ENCODE measurements at regions not wholly inside any gene's neighbourhood (a gene's known extent, or its start where the extent isn't known, plus 50 kb on each side); places are given as distances from the start of the nearest gene placed in this dataset.
A peak's percentile ranks its signal among the peaks of the same experiment; 100 is the strongest.
"Not testable (repeated sequence)": the region's sequence is repeated elsewhere in the genome, so short reads cannot be mapped to it uniquely, and the experiment has no call there.

- peak; percentile 54 for TF ChIP-seq CTCF (IDR thresholded peaks at IDR 0.05; ENCODE audit: low read depth, low read length)
- DNase-seq (ENCODE audit: low read depth, low spot score) = peak; percentile 90
- in situ Hi-C loops (cut with HindIII; ENCODE audit: low sequenced_read_pairs) = no loop called here
- peak overlapping the region; percentile 83 for H3K4me3 ChIP-seq (ENCODE audit: low read depth, low read length)
Observed at GRCh38 chr20:41693136-41693979, 75.2 kb upstream of the CHD6 start.

DNA sequence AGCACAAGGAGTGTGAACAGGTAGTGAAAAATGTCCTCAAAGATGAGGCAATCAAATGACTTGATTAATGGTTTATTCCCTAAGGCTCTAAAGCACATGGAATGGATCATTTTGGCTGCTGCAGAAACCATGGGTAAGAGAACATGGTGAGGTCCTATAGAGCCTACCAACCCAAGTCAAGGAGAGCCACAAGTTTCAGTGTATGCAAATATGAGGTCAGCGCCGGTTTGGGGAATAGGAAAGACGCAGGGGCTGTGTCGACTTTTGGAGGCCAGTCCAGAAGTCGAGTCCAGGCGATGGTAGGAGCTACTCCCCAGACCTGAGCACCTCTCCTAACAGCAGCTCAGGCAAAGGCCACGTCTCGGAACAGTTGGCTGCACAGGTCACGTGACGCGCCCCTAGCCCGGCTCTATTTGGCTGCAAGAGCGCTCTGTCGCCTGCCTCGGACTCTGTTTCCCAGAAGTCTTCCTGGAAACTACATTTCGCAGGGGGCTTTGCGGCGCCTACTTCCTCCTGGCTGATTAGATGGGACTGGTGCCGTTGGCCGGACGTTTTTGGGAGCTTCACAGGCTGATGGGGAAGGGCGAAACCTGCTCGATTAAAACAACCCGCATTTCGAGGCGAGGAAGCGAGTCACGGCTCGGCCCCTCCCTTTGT, 74.4 kb upstream of the CHD6 start:
- TF ChIP-seq CTCF (IDR thresholded peaks at IDR 0.05; ENCODE audit: low read depth, low read length) = no peak
- in situ Hi-C loops (cut with HindIII; ENCODE audit: low sequenced_read_pairs) = no loop called here
- peak; percentile 73 for DNase-seq (ENCODE audit: low read depth, low spot score)
- peak overlapping the region; percentile 83 for H3K4me3 ChIP-seq (ENCODE audit: low read depth, low read length)

DNA sequence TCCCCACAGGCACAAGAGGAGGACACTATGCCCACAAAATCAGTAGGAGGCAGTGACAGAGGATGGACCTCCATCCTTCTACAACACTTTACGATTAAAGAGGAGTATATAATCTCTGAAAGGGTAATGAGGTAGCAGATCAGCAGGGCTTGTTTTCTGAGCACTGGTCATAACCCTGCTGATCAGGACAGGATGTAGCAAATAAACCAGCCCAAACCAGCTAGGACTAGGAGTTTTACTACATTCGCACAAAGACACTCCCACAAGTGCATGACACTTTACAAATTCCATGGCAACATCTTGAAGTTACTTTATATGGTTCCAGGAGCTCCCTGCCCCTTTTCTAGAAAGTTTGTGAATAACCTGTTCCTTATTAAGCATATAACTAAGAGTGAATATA, 73.3 kb upstream of the CHD6 start:
- in situ Hi-C loops (cut with HindIII; ENCODE audit: low sequenced_read_pairs) = no loop called here

DNA sequence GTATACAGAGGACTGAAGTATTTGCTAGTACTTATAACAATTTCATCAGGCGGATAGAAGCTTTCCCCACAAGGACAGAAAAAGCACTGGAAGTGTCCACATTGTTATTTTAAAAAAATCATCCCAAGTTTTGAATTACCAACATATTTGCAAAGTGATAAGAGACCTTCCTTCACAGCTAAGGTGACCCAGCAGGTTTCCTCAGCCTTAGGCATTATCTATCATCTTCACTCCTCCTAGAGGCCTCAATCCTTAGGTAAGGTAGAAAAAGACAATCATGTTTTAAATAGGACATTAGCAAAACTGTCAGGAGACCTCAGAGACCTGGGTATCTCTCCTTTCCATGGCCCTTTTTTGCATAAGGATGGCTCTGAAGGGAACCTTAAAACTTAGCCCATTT, 72.5 kb upstream of the CHD6 start:
- no peak for DNase-seq (ENCODE audit: low read depth, low spot score)
- in situ Hi-C loops (cut with HindIII; ENCODE audit: low sequenced_read_pairs) = no loop called here
- no peak for TF ChIP-seq CTCF (IDR thresholded peaks at IDR 0.05; ENCODE audit: low read depth, low read length)
- H3K4me3 ChIP-seq (ENCODE audit: low read depth, low read length) = no peak overlapping the region

More for the DNA sequence above, 73.3 kb upstream of the CHD6 start:
- no peak overlapping the region for H3K4me3 ChIP-seq (ENCODE audit: low read depth, low read length)
- TF ChIP-seq CTCF (IDR thresholded peaks at IDR 0.05; ENCODE audit: low read depth, low read length) = no peak
- DNase-seq (ENCODE audit: low read depth, low spot score) = no peak

- no peak for DNase-seq (ENCODE audit: low read depth, low spot score)
- TF ChIP-seq CTCF (IDR thresholded peaks at IDR 0.05; ENCODE audit: low read depth, low read length) = no peak
- in situ Hi-C loops (cut with HindIII; ENCODE audit: low sequenced_read_pairs) = no loop called here
- no peak overlapping the region for H3K4me3 ChIP-seq (ENCODE audit: low read depth, low read length)
Observed at GRCh38 chr20:41686961-41687360, 68.8 kb upstream of the CHD6 start.

DNA sequence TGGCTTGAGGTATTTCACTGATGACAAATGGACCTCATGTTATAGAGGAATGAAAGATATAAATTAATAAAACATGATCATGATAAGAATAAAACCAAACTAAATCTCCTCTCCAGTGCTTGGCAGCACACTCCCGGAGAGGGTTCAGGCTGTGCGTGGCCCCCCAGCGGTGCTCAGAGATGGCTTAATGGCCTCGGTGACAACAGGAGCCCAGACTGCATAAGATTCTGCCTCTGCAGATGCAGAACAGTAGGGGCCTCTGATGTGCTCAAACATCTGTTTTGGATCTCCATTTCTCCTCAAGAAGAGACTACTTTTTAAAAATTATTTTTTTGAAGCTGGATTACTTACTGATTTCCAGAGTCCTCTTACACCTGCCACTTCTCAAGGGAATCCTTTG, 67.0 kb upstream of the CHD6 start:
- DNase-seq (ENCODE audit: low read depth, low spot score); in situ Hi-C loops (cut with HindIII; ENCODE audit: low sequenced_read_pairs); H3K4me3 ChIP-seq (ENCODE audit: low read depth, low read length): not testable (repeated sequence)

DNA sequence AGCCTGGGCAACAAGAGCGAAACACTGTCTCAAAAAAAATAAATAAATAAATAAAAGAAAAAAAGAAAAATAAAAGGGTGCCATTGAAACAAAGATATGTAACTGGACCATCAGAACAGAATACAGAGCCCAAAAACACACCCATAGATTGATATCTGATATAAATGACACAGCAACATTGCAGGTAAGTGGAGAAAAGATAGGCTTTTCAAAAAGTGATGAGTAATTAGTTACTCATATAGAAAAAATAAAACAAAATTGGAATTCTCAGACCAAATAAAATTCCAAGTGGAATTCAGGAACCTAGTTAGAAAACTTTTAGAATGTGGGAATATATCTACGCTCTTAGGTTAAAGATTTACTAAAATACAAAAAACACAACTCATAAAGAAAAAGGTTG, 60.6 kb upstream of the CHD6 start:
- TF ChIP-seq CTCF (IDR thresholded peaks at IDR 0.05; ENCODE audit: low read depth, low read length) = no peak
- H3K4me3 ChIP-seq (ENCODE audit: low read depth, low read length) = no peak overlapping the region
- in situ Hi-C loops (cut with HindIII; ENCODE audit: low sequenced_read_pairs) = no loop called here
- no peak for DNase-seq (ENCODE audit: low read depth, low spot score)
